Breast epithelium (tissue), 4 donors: ENCODE measurements at regions not wholly inside any gene's neighbourhood (a gene's known extent, or its start where the extent isn't known, plus 50 kb on each side); places are given as distances from the start of the nearest gene placed in this dataset.

Experiments used
- DNase-seq, 2 donors: peaks; one replicate each; pipeline ENCODE4 v3.0.0-alpha.2; 2019; ENCODE audit warnings: low spot score in 2 of 2
- H3K27ac ChIP-seq, 2 donors: fragments of 200-600 bp; sonication (generic) in 1 of 2; one replicate each; pipeline ENCODE4 v1.5.1; 2016 to 2019; ENCODE audit warnings: mild to moderate bottlenecking in 1 of 2
- H3K27me3 ChIP-seq, 2 donors: fragments of 200-600 bp; sonication (generic) in 1 of 2; one replicate each; pipeline versions ENCODE4 v1.5.1 to v1.6.0; 2017 to 2019; ENCODE audit warnings: control low read depth in 1 of 2, mild to moderate bottlenecking in 1 of 2
- H3K36me3 ChIP-seq: fragments of 200-600 bp; one replicate; pipeline ENCODE4 v1.5.1; 2019
- H3K4me1 ChIP-seq, 2 donors: fragments of 200-600 bp; sonication (generic); one replicate each; pipeline ENCODE4 v1.5.1; 2016 to 2019; ENCODE audit warnings: control low read depth in 1 of 2
- H3K4me3 ChIP-seq, 3 donors: fragments of 200-600 bp; sonication (generic); 1 replicate in 2 of 3; 2 replicates in 1 of 3; pipeline ENCODE4 v1.5.1; 2016 to 2019; ENCODE audit warnings: mild to moderate bottlenecking in 3 of 3, moderate library complexity in 2 of 3
- H3K9me3 ChIP-seq, 2 donors: fragments of 200-600 bp; sonication (generic) in 1 of 2; one replicate each; pipeline ENCODE4 v1.5.1; 2016 to 2019; ENCODE audit warnings: control low read depth in 1 of 2
- POLR2A ChIP-seq: fragments of 450-650 bp; IDR thresholded peaks from one replicate; pipeline ENCODE4 v1.6.1; 2016; ENCODE audit warnings: antibody characterized with exemption, mild to moderate bottlenecking, moderate library complexity
- POLR2AphosphoS5 ChIP-seq, 3 donors: sonication (generic); formaldehyde crosslinking; IDR thresholded peaks; one replicate each; pipeline ENCODE4 v1.6.1; 2017; ENCODE audit warnings: antibody characterized with exemption in 3 of 3
- intact Hi-C: fragments of 100-400 bp; cut with DNase I; formaldehyde crosslinking; loops from one replicate; pipeline ENCODE4 v1.15.1; 2023; ENCODE audit warnings: low total_unique reads
- TF ChIP-seq, protein P1 (sequence below), 3 donors: fragments of 450-650 bp; IDR thresholded peaks; one replicate each; pipeline ENCODE4 v1.5.1; 2016 to 2017; ENCODE audit warnings: antibody characterized with exemption in 3 of 3, mild to moderate bottlenecking in 3 of 3, moderate library complexity in 3 of 3

- no peak for DNase-seq
- no peak overlapping the region for H3K4me3 ChIP-seq
- no peaks in the 10 kb centered on the region for H3K4me1 ChIP-seq
- no peak overlapping the region for H3K27ac ChIP-seq
- TF ChIP-seq POLR2A: no peak
- TF ChIP-seq, protein P1, sequence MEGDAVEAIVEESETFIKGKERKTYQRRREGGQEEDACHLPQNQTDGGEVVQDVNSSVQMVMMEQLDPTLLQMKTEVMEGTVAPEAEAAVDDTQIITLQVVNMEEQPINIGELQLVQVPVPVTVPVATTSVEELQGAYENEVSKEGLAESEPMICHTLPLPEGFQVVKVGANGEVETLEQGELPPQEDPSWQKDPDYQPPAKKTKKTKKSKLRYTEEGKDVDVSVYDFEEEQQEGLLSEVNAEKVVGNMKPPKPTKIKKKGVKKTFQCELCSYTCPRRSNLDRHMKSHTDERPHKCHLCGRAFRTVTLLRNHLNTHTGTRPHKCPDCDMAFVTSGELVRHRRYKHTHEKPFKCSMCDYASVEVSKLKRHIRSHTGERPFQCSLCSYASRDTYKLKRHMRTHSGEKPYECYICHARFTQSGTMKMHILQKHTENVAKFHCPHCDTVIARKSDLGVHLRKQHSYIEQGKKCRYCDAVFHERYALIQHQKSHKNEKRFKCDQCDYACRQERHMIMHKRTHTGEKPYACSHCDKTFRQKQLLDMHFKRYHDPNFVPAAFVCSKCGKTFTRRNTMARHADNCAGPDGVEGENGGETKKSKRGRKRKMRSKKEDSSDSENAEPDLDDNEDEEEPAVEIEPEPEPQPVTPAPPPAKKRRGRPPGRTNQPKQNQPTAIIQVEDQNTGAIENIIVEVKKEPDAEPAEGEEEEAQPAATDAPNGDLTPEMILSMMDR (IDR thresholded peaks at IDR 0.05): no peak
- TF ChIP-seq POLR2AphosphoS5 (IDR thresholded peaks at IDR 0.05): no peak
- H3K9me3 ChIP-seq: no peaks in the 10 kb centered on the region
- no peaks in the 10 kb centered on the region for H3K27me3 ChIP-seq
- intact Hi-C loops: loop anchor here (5.0 kb wide), 1 partner anchor 309 kb away; no protein-coding TSS in a partner anchor
- no peaks in the 10 kb centered on the region for H3K36me3 ChIP-seq
These were observed 666.7 kb upstream of the GOT2 start for GRCh38 chr16:59400830-59401229.

DNA sequence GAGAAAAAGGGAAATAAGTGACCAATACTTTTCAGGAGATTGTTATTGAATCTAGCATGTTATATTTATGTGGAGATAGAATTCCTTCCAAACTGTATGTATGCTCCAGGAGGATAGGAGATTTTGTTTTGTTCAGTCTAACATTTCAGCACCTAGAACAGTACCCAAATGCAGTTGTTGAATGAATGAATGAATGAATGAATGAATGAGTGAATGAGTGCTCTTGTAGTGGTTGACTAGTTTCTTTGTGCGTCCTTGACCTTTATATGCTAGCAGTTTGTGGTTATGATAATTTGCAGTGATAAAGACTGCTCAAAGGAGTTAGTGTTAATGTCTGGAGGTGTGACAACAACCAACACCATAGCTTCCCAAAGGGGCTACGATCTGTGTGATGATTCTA, 663.5 kb upstream of the GOT2 start:
- Histone ChIP-seq H3K27ac (no peak overlapping the region), H3K9me3 (no peaks in the 10 kb centered on the region), H3K4me1 (no peaks in the 10 kb centered on the region), H3K4me3 (no peak overlapping the region), H3K27me3 (no peaks in the 10 kb centered on the region), H3K36me3 (no peaks in the 10 kb centered on the region)
- DNase-seq: no peak
- TF ChIP-seq POLR2A (no peak), POLR2AphosphoS5 (IDR thresholded peaks at IDR 0.05) (no peak)
- TF ChIP-seq, protein P1 (IDR thresholded peaks at IDR 0.05): no peak
- intact Hi-C loops: no loop called here

GRCh38 chr16:59394526-59394925, 660.4 kb upstream of the GOT2 start:
- Histone ChIP-seq H3K36me3 (no peaks in the 10 kb centered on the region), H3K4me1 (no peaks in the 10 kb centered on the region), H3K27me3 (no peaks in the 10 kb centered on the region), H3K9me3 (no peaks in the 10 kb centered on the region), H3K4me3 (no peak overlapping the region), H3K27ac (no peak overlapping the region)
- no peak for DNase-seq
- TF ChIP-seq POLR2AphosphoS5 (IDR thresholded peaks at IDR 0.05) (no peak), POLR2A (no peak)
- TF ChIP-seq, protein P1 (IDR thresholded peaks at IDR 0.05): no peak
- intact Hi-C loops: no loop called here

DNA sequence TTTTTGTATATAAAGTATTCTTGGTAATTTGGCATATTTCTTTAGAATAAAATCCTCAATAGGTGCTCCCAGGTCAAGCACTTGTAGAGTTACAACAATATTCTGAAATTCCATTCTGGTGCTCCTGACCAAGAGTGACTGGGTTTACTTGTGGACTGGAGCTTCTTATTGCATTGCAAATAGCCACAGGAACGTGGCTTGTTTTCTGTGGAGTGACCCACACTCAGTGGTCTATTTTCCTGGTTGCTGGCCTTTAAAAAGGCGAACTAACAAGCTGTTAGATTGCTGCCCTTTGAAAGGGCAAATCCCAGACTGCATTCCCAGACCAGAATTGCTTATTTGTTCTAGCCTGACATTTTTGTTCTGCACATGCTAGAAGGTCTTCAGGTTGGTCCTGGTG, 658.8 kb upstream of the GOT2 start:
- H3K4me3 ChIP-seq: no peak overlapping the region
- H3K9me3 ChIP-seq: no peaks in the 10 kb centered on the region
- no peak for TF ChIP-seq POLR2AphosphoS5 (IDR thresholded peaks at IDR 0.05)
- TF ChIP-seq POLR2A: no peak
- TF ChIP-seq, protein P1 (IDR thresholded peaks at IDR 0.05): no peak
- intact Hi-C loops: no loop called here
- H3K27me3 ChIP-seq: no peaks in the 10 kb centered on the region
- no peak for DNase-seq
- H3K27ac ChIP-seq: no peak overlapping the region
- H3K4me1 ChIP-seq: no peaks in the 10 kb centered on the region
- H3K36me3 ChIP-seq: no peaks in the 10 kb centered on the region

GRCh38 chr16:59391617-59392364, 657.7 kb upstream of the GOT2 start:
- no peak for DNase-seq
- H3K9me3 ChIP-seq: no peaks in the 10 kb centered on the region
- no peaks in the 10 kb centered on the region for H3K36me3 ChIP-seq
- no peak for TF ChIP-seq POLR2A
- TF ChIP-seq, protein P1 (IDR thresholded peaks at IDR 0.05): no peak
- TF ChIP-seq POLR2AphosphoS5 (IDR thresholded peaks at IDR 0.05): no peak
- intact Hi-C loops: loop anchor here (2.0 kb wide), 1 partner anchor 25 kb away; no protein-coding TSS in a partner anchor
- no peaks in the 10 kb centered on the region for H3K27me3 ChIP-seq
- no peak overlapping the region for H3K4me3 ChIP-seq
- H3K4me1 ChIP-seq: no peaks in the 10 kb centered on the region
- no peak overlapping the region for H3K27ac ChIP-seq
